MCF 10A (cell line): ENCODE measurements at regions not wholly inside any gene's neighbourhood (a gene's known extent, or its start where the extent isn't known, plus 50 kb on each side); places are given as distances from the start of the nearest gene placed in this dataset.

Experiments
- BruUV-seq: library from RNA; stranded (reverse); fragments of 400-500 nt; replicated peaks from 2 replicates; lab custom pipeline; 2021; lab: Mats Ljungman, UMichigan
- CTCF ChIA-PET: fragments of 300-600 bp; sonication (Branson Sonifier 250); formaldehyde crosslinking; extraction: SDS; loops from one replicate; lab custom pipeline; 2021; ENCODE audit warnings: antibody characterized with exemption, inconsistent platforms; lab: Yijun Ruan, JAX
- POLR2A ChIA-PET: fragments of 300-600, 350-650 bp; sonication (Branson Sonifier 250); formaldehyde crosslinking; extraction: SDS; loops from one replicate; lab custom pipeline; 2020; ENCODE audit warnings: antibody characterized with exemption, inconsistent platforms; lab: Yijun Ruan, JAX
- DNase-seq: peaks from one replicate; pipeline ENCODE4 v3.0.0-alpha.2; 2018; ENCODE audit not compliant: unreplicated experiment
- H3K27ac Mint-ChIP-seq: one replicate; pipeline ENCODE4 v1.8.0; 2022; ENCODE audit warnings: mild to moderate bottlenecking, low read depth, mixed read lengths; ENCODE audit not compliant: unreplicated experiment
- H3K27me3 Mint-ChIP-seq: one replicate; pipeline ENCODE4 v1.8.0; 2022; ENCODE audit warnings: mixed read lengths; ENCODE audit not compliant: insufficient read depth, unreplicated experiment
- H3K36me3 Mint-ChIP-seq: one replicate; pipeline ENCODE4 v1.8.0; 2022; ENCODE audit warnings: mild to moderate bottlenecking, moderate library complexity, mixed read lengths; ENCODE audit not compliant: insufficient read depth, unreplicated experiment
- H3K4me1 Mint-ChIP-seq: one replicate; pipeline ENCODE4 v1.8.0; 2022; ENCODE audit warnings: mixed read lengths; ENCODE audit not compliant: insufficient read depth, unreplicated experiment
- H3K4me3 Mint-ChIP-seq: one replicate; pipeline ENCODE4 v1.8.0; 2022; ENCODE audit warnings: mild to moderate bottlenecking, moderate library complexity, mixed read lengths; ENCODE audit not compliant: unreplicated experiment
- H3K9me3 Mint-ChIP-seq: one replicate; pipeline ENCODE4 v1.8.0; 2022; ENCODE audit warnings: mixed read lengths; ENCODE audit not compliant: unreplicated experiment
- intact Hi-C: fragments of 100-400 bp; cut with micrococcal nuclease; formaldehyde crosslinking; loops from 2 replicates; pipeline ENCODE4 v1.14.1; 2022
- TF ChIP-seq, protein P1 (sequence below): fragments of 200-600 bp; IDR thresholded peaks from one replicate; pipeline ENCODE4 v1.8.0; 2022; ENCODE audit warnings: antibody characterized with exemption, mild to moderate bottlenecking; ENCODE audit not compliant: unreplicated experiment

DNA sequence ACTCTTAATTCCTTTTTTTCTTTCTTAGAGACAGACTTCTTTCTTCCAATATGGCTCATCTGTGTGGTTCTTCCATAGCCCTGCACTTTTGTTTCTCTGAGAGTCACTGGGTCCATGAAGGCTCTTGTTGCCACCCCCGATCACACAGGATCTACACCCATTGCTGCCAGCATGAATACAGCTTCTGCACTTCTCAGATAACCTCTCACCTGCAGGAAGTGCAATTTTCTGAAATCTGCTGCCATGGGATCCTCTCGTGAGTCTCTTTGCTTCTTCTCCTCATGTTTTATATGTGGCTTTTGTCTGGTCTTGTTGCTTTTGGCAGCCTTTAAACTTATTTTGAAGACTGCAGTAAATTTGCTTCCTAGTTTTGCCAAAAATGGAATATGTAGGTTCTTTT, 171.2 kb downstream of the TMEM167A start:
- TF ChIP-seq, protein P1, sequence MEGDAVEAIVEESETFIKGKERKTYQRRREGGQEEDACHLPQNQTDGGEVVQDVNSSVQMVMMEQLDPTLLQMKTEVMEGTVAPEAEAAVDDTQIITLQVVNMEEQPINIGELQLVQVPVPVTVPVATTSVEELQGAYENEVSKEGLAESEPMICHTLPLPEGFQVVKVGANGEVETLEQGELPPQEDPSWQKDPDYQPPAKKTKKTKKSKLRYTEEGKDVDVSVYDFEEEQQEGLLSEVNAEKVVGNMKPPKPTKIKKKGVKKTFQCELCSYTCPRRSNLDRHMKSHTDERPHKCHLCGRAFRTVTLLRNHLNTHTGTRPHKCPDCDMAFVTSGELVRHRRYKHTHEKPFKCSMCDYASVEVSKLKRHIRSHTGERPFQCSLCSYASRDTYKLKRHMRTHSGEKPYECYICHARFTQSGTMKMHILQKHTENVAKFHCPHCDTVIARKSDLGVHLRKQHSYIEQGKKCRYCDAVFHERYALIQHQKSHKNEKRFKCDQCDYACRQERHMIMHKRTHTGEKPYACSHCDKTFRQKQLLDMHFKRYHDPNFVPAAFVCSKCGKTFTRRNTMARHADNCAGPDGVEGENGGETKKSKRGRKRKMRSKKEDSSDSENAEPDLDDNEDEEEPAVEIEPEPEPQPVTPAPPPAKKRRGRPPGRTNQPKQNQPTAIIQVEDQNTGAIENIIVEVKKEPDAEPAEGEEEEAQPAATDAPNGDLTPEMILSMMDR = no peak
- no peak for DNase-seq
- no TSS peak for BruUV-seq
- H3K27me3 Mint-ChIP-seq = no peaks in the 10 kb centered on the region
- intact Hi-C loops = no loop called here
- H3K27ac Mint-ChIP-seq = no peak overlapping the region
- no peaks in the 10 kb centered on the region for H3K4me1 Mint-ChIP-seq
- H3K9me3 Mint-ChIP-seq = no peaks in the 10 kb centered on the region
- POLR2A ChIA-PET = no interaction called here
- no peaks in the 10 kb centered on the region for H3K36me3 Mint-ChIP-seq
- no peak overlapping the region for H3K4me3 Mint-ChIP-seq
- CTCF ChIA-PET = no interaction called here

DNA sequence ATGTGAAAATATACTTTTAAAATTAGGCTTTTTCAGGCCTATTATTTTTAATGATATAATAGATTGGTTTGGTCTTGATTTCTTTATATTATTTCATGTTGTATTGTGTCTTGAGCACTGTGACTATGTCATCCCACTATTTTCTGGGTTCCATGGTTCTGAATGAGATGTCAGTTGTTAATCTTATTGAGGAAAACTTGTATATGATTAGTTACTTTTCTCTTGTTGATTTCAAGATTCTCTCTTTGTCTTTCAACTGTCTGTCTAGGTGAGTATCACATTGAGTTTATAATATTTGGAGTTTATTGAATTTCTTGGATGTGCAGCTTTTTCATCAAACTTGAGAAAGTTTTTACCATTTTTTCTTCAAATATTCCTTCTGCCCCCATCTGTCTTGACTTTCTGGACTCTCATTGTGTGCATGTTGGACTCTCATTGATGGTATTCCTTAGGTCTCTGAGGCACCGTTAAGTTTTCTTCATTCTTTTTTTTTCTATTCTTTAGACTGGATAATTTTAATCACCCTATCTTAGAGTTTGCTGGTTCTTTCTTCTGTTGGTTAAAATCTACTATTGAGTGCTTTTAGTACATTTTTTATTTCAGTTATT, 175.8 kb downstream of the TMEM167A start:
- H3K27me3 Mint-ChIP-seq = no peaks in the 10 kb centered on the region
- no peaks in the 10 kb centered on the region for H3K36me3 Mint-ChIP-seq
- no peak overlapping the region for H3K27ac Mint-ChIP-seq
- DNase-seq = peak; percentile 11
- intact Hi-C loops = no loop called here
- POLR2A ChIA-PET = no interaction called here
- CTCF ChIA-PET = interaction anchor here (0.6 kb wide), 1 partner anchor 21 kb away, joined by 3 read pairs; no protein-coding TSS in a partner anchor
- no peaks in the 10 kb centered on the region for H3K9me3 Mint-ChIP-seq
- no peaks in the 10 kb centered on the region for H3K4me1 Mint-ChIP-seq
- TF ChIP-seq, protein P1 = no peak
- H3K4me3 Mint-ChIP-seq = no peak overlapping the region
- BruUV-seq = no TSS peak

DNA sequence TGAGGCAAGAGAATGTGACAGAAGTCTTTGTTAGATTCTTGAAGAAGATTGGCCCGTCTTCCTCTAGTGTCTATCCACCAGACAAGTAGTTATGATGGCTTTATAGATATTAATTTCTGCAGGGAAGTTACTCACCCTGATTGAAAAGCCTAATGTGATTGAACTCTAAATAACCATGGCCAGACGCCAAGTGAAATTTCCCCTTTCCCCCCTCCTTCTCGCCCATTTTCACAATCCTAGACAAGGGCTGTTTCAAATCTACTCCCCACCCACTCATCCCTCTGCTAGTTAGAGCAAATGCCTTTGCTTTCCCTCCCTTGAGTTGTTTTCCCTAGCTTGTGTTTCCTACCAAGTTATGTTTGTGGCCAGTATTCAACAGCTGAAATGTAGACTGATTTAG, 182.5 kb downstream of the TMEM167A start:
- Mint-ChIP-seq H3K27me3 (no peaks in the 10 kb centered on the region), H3K27ac (no peak overlapping the region), H3K4me3 (no peak overlapping the region), H3K9me3 (no peaks in the 10 kb centered on the region), H3K4me1 (no peaks in the 10 kb centered on the region), H3K36me3 (no peaks in the 10 kb centered on the region)
- no TSS peak for BruUV-seq
- ChIA-PET CTCF (no interaction called here), POLR2A (interaction anchor here (1.1 kb wide), 1 partner anchor 16 kb away, joined by 5 read pairs; no protein-coding TSS in a partner anchor)
- DNase-seq = peak; percentile 1
- intact Hi-C loops = no loop called here
- TF ChIP-seq, protein P1 = no peak

DNA sequence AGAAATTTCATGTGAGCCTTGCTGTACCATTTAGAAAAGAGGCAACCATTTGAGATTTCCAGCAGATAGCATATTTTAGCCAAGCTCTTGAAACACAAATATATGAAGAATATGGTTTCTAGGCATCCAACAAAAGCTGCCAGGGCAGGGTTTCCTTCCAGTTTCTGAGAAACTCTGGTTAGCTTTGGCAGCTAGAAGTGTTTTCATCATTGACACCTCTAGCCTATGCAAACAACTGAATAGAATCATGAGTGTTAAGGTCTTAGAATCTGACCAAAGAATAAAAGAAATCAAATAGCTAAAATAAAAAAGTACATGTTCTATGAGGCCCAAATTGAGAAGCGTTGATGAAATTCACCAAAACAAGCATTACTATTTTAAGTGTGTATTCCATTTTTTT, 188.1 kb downstream of the TMEM167A start:
- ChIA-PET POLR2A (no interaction called here), CTCF (interaction anchor here (0.7 kb wide), 1 partner anchor 277 kb away, joined by 3 read pairs; no protein-coding TSS in a partner anchor)
- no peak for DNase-seq
- Mint-ChIP-seq H3K9me3 (peaks cover 7% of the 10 kb centered on the region), H3K4me1 (no peaks in the 10 kb centered on the region), H3K27me3 (no peaks in the 10 kb centered on the region), H3K27ac (no peak overlapping the region), H3K36me3 (no peaks in the 10 kb centered on the region), H3K4me3 (no peak overlapping the region)
- TF ChIP-seq, protein P1 = no peak
- intact Hi-C loops = loop anchor here (5.0 kb wide), 2 partner anchors 543 to 583 kb away; partner anchors contain the start of gene VCAN
- BruUV-seq = no TSS peak
